Stimulated activated CD8-positive, alpha-beta memory T cell treated with anti-CD3 and anti-CD28 coated beads, Interleukin-7, amount 100 ng/mL, for 48 hours (primary cell): ENCODE measurements at regions not wholly inside any gene's neighbourhood (a gene's known extent, or its start where the extent isn't known, plus 50 kb on each side); places are given as distances from the start of the nearest gene placed in this dataset.

Source experiments
- DNase-seq, 2 donors: peaks; one replicate each; pipeline ENCODE4 v3.0.0-alpha.2; 2020; ENCODE audit warnings: low read depth in 1 of 2; ENCODE audit errors: extremely low read depth in 1 of 2

DNA sequence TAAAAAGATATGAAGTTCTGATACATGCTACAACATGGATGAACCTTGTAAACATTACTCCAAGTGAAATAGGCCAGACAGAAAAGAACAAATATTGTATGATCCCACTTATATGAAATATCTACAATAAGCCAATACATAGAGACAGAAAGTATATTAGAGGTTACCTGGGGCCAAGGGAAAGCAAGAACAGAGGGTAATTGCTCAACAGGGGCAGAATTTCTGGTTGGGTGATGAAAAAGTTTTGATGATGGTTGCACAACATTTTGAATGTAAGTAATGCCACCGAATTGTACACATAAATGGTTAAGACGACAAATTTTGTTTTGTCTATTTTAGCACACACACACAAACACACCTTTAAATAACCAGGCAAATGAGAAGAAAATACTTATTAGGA is 268.4 kb downstream of the FOXO1 start:
- DNase-seq: no peak

DNA sequence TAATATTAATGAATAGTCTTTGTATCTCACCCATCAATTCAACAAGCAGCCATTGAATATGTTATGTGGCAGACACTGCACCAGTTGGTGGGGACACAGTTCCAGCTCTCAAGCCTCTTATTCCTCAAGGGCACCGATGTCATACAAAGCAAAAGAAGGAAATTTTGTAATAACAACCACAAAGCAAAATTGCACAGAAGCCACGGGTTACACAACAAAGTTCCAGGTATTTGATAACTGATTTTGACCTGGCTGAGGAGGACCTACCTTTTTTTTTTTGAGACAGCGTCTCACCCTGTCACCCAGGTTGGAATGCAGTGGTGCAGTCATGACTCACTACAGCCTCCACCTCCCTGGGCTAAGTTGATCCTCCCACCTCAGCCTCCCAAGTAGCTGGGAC is 266.7 kb downstream of the FOXO1 start:
- no peak for DNase-seq

DNA sequence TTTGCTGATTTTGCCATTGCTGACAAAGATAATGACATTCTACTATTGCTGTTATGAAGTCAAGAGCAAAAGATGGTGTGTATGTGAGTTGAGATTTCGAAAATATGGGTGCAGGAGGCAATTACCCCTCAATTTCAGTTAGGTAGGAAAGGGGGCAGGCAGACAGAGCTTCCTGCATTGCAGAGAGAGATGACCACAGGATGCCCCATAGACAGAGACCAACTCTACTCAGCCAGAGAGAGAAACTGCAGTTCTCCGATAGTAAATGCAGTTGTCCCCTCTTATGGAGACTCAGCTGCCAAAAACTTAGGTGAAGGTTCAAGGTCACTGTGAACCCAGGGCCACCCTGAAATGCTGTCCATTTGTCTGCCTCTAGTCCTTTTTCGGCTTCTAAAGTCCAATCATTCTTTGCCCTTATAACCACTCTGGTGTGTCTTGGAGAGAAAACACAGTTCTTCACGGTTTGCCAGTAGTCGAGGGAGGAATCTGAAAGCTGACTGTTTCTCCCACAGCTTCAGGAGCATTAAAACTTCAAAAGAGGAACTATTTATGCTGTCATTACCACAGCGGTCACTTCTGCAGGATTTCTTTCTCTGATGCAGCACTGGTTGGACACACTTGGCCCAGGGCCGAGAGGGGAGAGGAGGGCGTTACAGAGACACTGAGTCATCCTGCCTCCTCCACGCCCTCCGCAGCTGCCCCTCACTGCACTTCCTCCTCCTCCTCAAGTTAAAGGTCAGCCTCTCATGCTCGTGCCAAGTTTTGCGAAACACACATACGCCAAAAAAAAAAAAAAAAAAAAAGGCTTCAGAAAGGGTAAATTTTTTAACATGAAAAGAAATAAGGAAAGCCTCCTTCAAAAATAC is 264.3 kb downstream of the FOXO1 start:
- peak in 1 of 2 donors; percentile 43 for DNase-seq

DNA sequence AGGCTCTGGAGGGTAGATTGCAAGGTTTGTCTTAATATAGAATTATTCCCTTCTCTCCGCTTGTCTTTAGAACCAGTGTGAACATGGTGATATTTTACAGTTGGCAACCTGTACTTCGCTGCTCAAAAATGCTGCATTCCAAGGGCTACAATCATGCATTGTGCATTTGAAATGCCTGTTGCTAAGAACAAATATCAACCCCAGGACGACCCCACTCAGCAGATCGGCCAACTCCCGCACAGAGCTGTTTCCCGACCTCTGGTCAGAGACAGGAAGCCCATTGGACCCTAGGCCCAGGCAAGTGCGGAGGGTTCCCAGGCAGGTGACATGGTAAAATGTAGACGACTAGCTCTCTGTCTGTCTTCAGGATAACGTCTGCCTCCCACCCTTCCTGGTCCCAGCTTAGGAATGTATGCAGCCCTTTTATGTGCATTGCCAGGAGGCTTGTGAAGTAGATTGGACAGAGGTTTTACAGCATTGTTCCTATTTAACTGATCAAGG is 263.5 kb downstream of the FOXO1 start:
- no peak for DNase-seq

DNA sequence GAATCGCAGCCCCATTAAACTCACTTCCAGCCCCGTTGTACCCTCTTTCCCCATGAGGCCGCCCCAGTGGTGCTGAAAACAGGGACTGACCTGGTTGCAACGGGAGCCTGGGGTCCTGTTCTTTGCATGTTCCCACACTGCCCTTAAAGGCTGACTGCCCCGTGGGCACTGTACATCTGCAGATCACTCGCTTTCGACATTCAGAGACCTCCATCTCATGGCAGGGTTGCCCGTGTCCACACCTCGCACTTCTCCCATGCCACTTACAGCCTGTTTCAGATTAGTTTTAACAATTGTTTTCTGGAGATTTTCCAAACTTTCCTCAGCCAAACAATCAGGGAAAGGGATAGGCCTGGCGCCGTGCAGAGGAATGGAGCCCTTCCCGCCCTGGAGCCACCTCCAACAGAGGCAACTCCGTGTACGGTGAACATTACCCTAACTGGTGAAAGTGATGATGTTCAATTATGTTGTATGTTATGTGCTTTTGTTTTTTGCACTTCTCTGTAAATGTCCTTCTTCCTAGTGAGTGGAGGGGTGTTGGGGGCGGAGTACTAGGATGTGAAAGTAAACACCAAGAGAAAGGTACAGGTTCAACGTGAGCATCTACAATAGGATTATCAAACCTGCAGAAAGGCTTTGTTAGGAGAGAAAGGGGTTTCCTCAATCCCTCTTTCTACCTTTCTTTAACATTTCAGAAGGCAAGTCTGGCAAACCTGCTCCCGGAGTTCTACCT is 262.8 kb downstream of the FOXO1 start:
- DNase-seq: no peak

DNA sequence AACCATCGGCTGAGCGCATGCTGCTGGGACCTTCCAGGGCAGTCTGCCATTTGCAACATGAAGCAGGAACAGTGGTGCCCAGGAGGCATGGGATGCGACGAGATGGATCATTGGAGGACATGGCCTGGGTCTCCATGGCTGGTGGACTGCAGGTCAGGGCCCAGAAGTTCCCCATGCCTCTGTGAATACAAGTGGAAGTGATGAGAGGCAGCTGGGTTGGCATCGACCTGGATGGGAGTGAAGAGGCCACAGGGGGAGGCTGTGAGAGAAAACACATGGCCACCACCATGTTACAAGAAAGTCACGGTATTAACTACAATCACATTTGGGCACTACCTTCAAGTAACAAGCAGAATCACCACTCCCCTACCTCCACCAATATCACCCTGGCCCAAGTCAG is 262.0 kb downstream of the FOXO1 start:
- no peak for DNase-seq

DNA sequence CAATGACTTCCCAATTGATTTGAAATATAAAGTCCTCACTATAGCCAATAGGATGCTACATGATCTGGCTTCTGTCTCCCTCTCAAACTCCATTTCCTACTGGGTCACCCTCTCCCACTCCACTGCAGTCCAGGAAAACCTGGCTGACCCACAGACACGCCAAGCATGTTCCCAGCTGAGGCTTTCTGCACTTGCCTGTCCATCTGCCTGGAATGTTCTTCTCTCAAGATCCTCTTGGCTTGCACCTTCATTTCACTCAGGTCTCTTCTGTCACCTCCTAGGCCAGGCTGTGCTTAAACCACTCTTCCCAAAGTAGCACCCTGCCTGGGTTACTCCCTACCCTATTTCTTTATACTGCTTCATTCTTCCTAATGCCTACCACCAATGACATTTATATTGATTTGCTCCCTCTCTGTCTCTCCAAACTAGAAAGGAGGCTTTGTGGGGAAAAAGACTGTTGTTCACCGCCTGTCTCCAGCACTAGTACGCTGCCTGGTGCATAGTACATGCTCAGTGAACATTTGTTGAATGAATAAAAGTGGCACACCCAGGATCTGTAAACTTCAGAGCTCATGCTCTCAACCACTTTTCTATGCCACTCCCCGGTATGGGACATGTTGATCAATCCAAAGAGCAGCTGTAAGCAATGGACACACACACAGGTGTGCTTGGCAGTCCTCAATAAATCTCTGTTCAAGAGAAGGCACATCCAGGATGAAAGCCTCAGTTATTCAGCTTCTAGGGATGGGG is 261.3 kb downstream of the FOXO1 start:
- DNase-seq: no peak

DNA sequence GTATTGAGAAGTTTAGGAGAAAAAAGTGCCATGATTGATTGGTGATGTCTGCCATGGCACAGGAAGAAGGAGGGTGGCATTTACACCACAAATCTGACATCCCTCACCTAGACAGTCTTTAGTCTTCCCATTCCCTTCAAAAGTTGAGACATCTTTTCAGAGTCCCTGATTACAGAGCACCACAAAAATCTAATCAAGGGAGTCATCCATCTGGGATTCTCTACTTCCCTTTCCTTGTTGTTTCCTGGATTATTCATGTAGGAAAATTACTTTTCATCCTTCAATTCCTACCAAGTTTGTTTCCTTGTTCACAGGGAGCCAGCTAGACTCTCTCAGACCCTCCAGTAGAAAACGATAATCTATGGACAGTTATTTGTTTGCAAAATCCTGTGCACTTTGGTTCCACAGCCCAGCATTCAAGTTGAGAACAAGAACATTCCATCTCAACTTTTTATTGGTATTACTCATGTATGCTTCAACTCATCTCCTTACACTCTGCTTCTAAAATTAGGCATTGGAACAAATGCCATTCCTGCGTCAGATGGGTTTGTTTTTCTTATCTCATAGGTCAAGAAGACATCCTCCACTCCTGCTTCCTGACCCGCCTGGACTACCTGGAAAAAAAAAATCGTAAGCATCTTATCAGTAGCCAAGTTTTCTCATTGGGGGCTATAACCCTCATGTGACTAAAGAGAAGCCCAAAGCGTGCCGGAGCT is 259.9 kb downstream of the FOXO1 start:
- no peak for DNase-seq

DNA sequence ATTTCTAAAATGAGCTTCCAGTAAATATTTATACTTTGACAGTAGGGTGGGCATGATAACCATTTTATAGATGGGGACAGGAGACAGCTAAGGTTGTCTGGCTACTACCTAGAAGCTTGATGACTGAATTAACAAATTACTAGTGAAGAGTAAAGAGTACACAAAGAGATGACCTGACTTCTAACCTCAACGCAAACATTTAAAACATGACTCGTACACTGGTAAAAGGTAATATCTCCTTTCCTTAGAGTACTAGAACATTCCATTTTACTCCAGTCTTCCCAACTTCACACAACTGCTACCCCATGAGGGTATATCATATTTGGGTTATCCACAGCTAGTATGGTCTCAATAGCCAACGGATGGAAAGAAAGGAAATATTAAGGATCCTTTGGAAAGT is 258.9 kb downstream of the FOXO1 start:
- no peak for DNase-seq

DNA sequence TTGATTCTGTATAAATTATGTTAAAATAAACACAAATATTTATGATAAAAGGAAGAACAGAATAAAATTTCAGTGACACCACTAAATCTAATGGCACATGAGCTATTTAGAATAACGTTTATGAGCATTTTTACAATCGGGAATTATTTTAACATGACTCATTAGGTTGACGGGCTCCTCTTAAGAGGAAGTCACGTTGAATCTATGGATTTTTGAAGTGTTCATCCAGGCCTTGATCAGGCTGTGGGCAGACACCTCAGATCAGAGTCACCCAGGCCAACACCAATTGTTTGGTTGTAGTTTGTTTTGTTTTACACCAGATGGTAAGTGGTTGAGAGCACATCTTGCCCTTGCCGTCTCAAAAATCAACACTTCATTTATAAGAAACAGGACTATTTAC is 257.8 kb downstream of the FOXO1 start:
- DNase-seq: no peak

DNA sequence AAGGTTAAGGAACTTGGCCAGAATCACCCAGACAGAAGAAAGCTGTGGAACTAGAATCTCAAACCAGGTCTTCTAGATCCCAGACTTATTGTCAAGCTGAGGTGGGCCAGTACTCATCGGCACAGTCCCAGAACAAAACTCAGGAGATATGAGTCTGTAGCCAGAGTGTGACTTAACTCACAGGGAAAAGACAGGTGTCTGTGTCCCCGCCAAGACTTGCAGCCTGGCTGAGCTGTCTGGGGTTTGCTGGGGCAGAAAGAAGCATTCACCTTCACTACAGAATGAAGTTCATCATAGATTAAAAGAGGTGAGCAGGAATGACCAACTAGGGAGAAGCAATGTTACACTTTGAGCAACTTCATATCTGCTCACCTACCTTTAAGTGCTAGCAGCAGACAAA is 257.2 kb downstream of the FOXO1 start:
- DNase-seq: no peak

DNA sequence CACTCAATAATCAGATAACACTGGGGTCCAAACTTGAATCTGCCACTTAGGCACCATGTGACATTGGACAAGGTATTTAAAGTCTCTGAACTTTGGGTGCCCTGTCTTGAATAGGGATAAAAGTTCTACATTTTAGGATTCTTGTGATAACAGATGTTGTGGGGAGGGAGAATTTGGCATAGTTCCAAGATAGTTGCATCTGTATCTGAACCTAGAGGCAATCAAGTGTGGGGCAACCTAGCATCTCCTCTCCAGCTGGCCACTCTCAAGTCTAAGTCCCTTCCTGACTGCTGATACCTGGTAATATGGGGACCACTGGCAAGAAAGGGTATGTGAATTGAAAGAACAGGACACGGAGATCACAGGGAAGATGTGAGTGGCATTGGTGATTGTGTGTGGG is 256.1 kb downstream of the FOXO1 start:
- no peak for DNase-seq

DNA sequence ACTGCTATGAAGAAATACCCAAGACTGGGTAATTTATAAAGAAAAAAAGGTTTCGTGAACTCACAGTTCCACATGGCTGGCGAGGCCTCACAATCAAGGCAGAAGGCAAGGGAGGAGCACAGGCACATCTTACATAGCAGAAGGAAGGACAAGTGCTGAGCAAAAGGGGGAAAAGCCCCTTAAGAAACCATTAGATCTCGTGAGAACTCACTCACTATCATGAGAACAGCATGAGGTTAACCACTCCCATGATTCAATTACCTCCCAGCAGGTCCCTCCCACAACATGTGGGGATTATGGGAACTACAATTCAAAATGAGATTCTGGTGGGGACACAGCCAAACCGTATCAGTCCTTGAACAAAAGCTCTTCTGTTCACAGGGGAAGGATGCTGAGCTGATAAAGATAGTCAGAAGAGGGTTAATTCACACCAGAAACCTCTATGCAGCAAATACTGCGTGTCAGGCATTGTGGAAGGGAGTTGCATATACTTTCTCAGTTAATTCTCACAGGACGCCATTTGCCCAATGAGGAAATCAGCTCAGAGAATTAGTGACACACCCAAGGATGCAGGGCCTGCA is 246.2 kb downstream of the FOXO1 start:
- DNase-seq: no peak

DNA sequence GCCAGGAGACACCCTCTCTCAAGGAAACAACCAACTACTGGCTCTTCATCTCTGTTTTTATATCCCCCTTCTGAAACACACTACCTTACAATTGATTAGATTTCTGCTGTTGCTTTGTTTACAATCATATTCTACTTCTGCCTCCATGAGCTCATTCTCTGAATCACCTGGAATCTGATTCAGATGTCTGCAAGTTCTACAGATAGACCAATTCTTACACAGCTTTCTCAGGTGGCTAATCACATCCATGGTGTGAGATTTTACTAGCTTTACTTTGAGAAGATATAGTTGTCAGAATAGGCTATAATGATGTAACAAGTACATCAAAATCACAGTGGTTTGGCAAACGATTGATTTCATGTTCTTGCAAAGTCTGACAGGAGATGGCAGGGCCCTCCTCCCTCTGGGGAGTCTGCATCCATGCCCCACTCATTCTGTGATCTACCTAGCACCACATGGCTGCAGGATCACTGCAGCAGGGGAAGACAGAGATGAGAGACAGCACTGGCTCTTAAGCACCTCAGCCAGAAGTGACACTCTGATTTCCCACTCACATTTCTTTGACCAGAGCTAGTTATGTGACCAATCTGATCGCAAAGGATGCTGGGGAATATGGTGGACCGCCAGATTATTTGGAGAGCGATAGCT is 243.7 kb downstream of the FOXO1 start:
- no peak for DNase-seq

DNA sequence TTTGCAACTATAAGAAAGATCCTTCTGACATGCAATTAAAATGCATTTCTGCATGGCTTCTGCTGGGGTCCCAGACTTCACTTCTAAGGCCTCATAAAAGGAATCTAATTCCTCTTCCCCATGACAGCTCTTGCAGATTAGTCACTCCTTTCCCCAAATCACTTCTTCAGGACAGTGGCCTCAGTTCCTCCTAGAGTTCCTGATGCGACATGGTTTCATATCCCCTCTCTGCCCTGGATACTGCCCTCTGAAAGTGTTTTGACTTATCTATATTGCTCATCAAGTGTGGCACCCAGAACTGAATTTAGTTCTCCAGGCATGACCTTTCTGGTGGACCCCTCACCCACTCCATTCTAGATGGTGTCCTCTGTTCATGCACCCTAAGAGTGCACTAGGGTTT is 238.1 kb downstream of the FOXO1 start:
- DNase-seq: no peak

DNA sequence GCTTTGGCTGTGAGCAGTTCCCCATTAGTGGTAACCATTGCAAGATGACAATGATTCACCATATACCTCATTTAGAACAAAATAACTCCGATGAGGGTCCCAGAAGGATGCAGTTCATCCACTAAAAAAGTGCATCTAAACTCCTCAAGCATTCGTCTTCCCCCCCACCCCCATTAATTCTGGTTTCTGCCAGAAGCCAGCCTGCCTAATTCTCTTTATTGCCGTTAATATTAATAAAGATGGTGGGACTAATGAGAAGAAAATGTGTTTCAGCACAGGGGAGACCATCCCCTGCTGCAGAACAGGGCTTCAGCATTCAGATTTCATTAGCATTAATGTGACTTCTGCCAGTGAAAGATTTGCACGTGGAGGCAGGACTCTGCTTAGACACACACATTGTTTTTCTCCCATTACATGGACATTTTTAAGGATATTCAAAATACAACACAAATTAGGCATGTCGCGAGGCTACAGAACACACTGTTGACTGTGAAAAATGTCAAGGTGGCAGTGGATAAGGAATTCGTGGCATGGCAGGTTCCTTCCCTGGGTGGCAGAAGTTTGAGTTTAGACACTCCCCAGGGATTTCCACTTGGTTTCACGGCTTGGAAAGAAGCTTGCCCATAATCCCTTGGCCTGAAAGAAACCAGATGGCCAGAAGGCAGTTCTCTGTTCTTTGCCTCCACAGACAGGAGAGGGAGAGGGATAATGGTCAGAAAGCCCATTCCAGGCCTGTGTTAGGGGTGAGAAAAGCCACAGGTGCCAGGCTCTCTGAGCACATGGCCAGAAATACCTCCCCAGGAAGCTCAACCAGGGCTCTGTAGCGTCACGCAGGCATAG is 236.5 kb downstream of the FOXO1 start:
- no peak for DNase-seq

DNA sequence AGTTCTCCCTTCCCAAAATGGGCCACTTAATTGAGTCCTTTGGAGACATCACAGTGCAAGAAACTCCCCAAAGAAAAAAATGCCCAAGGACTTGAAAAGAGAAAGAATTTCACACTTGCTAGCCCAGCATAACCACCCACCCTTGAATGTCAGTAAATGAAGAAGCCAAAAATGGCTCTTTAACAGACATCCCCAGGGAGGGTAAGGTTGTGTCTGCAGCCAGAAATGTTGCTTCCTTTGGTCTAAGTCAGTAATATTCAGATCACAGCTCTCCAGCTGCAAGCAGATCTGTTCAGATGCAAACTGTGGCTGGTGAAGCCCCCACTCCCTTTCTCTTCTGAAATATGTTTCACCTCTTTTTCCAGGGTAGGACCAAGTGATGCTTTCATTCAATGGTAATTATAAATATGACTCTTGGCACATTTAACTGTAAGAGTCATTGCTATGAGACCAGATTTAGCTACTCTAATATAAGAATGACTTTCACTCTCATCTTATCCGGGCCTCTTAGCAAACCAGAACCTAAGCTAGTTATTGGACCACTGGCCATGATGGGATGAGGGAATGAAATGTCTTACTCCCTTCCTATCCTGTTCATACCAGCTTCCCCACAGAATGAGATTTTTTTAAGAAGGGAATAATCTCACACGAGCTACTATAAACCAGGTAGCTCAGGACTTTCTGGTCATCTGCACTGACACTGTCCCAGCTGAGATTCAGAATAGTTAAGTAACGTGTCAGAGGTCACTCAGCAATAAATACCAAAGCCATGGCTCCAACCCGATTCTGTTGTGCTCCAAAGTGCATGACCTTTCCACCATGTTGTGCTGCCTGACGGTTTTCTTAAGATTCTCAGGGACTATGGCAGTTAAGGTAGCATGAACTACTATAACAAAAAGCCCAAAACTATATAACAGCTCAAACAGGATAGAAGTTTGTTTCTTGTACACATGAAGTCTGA is 234.1 kb downstream of the FOXO1 start:
- DNase-seq: no peak

DNA sequence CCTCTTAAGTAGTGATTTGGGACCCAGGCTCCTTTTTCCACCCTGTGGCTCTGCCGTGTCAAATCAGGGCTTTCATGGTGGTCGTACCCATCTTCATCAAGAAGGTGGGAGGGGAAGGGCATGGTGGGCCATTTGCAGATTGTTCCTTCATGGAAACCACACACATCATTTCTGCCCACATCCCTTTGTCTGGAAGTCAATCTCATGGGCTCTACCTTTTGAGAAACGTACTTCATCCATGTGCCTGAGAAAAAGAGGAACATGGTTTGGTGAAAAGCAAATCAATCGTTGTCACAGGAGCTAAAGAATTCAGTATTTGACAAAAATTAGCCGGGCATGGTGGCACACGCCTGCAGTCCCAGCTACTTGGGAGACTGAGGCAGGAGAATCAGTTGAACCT is 233.4 kb downstream of the FOXO1 start:
- DNase-seq: no peak
